T-cell (primary cell): ENCODE measurements at regions not wholly inside any gene's neighbourhood (a gene's known extent, or its start where the extent isn't known, plus 50 kb on each side); places are given as distances from the start of the nearest gene placed in this dataset.
"Not testable (repeated sequence)": the region's sequence is repeated elsewhere in the genome, so short reads cannot be mapped to it uniquely, and the experiment has no call there.

Source experiments
- ATAC-seq, 4 experiments: fragments of 200-7000 bp in 3 of 4; fragments of 150-1000 bp in 1 of 4; cut with Tn5 transposase; replicated peaks in 1 of 4; 1 replicate in 3 of 4; 2 replicates in 1 of 4; pipeline ENCODE4 v1.10.0; 2021; ENCODE audit warnings: moderate library complexity in 3 of 4, mild to moderate bottlenecking in 2 of 4, moderate number of reproducible peaks in 1 of 4
- CTCF ChIA-PET, 2 donors: fragments of 300-600 bp; sonication (Branson Sonifier 250); formaldehyde crosslinking; loops; one replicate each; lab custom pipeline; 2022; ENCODE audit warnings: antibody characterized with exemption in 2 of 2; lab: Charles Lee
- POLR2A ChIA-PET, 2 donors: fragments of 300-600 bp; sonication (Branson Sonifier 250); formaldehyde crosslinking; loops; one replicate each; lab custom pipeline; 2022; ENCODE audit warnings: antibody characterized with exemption in 2 of 2; lab: Charles Lee
- DNase-seq, 35 experiments: peaks; one replicate each; pipeline versions ENCODE4 v3.0.0 to v3.0.0-alpha.2; 2013 to 2023
- H3K27ac ChIP-seq: one replicate; pipeline ENCODE4 v1.5.1; 2013; ENCODE audit warnings: low read length
- H3K27me3 ChIP-seq, 2 experiments: replicated peaks in 1 of 2; 1 replicate in 1 of 2; 2 replicates in 1 of 2; pipeline versions ENCODE4 v1.6.1 to v1.7.0; 2013; ENCODE audit warnings: low read length in 1 of 2, mixed read lengths in 1 of 2; ENCODE audit not compliant: control insufficient read depth in 2 of 2, insufficient read depth in 2 of 2; ENCODE audit errors: extremely low read depth in 1 of 2
- H3K36me3 ChIP-seq, 2 donors: 1 replicate in 1 of 2; 2 replicates in 1 of 2; pipeline versions ENCODE4 v1.6.1 to v1.7.0; 2013; ENCODE audit warnings: low read length in 1 of 2; ENCODE audit not compliant: control insufficient read depth in 2 of 2, insufficient read depth in 1 of 2; ENCODE audit errors: extremely low read depth in 1 of 2
- H3K4me1 ChIP-seq, 2 experiments: 1 replicate in 1 of 2; 2 replicates in 1 of 2; pipeline versions ENCODE4 v1.6.1 to v1.7.0; 2013; ENCODE audit warnings: low read length in 2 of 2, mixed read lengths in 1 of 2; ENCODE audit not compliant: insufficient read depth in 2 of 2, control insufficient read depth in 1 of 2; ENCODE audit errors: extremely low read depth in 1 of 2
- H3K4me3 ChIP-seq, 2 donors: 1 replicate in 1 of 2; 2 replicates in 1 of 2; pipeline versions ENCODE4 v1.5.1 to v1.7.0; 2013; ENCODE audit warnings: mild to moderate bottlenecking in 2 of 2, low read length in 1 of 2, moderate library complexity in 1 of 2; ENCODE audit not compliant: control insufficient read depth in 1 of 2; ENCODE audit errors: extremely low read depth in 1 of 2
- H3K9me3 ChIP-seq: 2 replicates; pipeline ENCODE4 v1.7.0; 2013
- H3K27ac Mint-ChIP-seq, 2 donors: one replicate each; pipeline ENCODE4 v1.8.0; 2020 to 2021; ENCODE audit warnings: mild to moderate bottlenecking in 2 of 2, mixed read lengths in 2 of 2
- H3K27me3 Mint-ChIP-seq, 2 donors: one replicate each; pipeline ENCODE4 v1.8.0; 2021 to 2022; ENCODE audit warnings: mixed read lengths in 2 of 2
- H3K36me3 Mint-ChIP-seq: one replicate; pipeline ENCODE4 v1.8.0; 2021; ENCODE audit warnings: mixed read lengths
- H3K4me1 Mint-ChIP-seq, 3 donors: one replicate each; pipeline ENCODE4 v1.8.0; 2020 to 2022; ENCODE audit warnings: mixed read lengths in 3 of 3, mild to moderate bottlenecking in 1 of 3
- H3K4me3 Mint-ChIP-seq, 3 donors: one replicate each; pipeline ENCODE4 v1.8.0; 2020 to 2022; ENCODE audit warnings: mild to moderate bottlenecking in 3 of 3, mixed read lengths in 3 of 3, moderate library complexity in 3 of 3
- H3K9me3 Mint-ChIP-seq, 3 donors: one replicate each; pipeline ENCODE4 v1.8.0; 2020 to 2022; ENCODE audit warnings: mixed read lengths in 3 of 3
- WGBS: methylation state at CpG from one replicate; pipeline ENCODE4 v1.1.5; 2013; ENCODE audit warnings: missing lambda C conversion rate; ENCODE audit not compliant: insufficient coverage; 5-methylcytosine and 5-hydroxymethylcytosine counted together

DNA sequence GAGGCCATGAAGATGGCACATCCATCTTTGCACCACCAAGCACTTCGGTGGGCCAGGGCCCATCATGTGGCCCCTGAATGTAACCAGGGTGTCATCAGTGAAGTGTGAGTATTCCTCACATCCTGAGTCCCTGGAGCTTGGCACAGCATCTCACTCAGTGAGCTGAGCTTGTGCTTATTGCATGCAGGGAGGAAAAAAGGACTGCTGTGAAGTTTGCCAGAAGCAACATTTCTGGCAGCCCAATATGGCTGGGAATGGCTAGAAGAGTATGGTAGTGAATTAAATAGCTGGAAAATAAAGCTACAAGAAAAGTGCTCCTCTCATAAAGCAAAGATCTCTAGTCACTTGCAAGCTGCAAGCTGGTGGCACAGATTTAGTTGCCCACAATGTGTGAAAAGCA lies 109.3 kb downstream of the TNFSF18 start:
- Histone ChIP-seq H3K27me3 (no peaks in the 10 kb centered on the region), H3K4me1 (no peaks in the 10 kb centered on the region), H3K36me3 (no peaks in the 10 kb centered on the region), H3K9me3 (no peaks in the 10 kb centered on the region), H3K27ac (no peak overlapping the region), H3K4me3 (no peak overlapping the region)
- Mint-ChIP-seq H3K9me3 (peaks cover 0 to 7% (median 3%) of the 10 kb centered on the region in 3 donors), H3K27ac (no peak overlapping the region), H3K4me1 (peaks cover 0 to 4% (median 4%) of the 10 kb centered on the region in 3 donors), H3K36me3 (no peaks in the 10 kb centered on the region), H3K27me3 (no peaks in the 10 kb centered on the region), H3K4me3 (no peak overlapping the region)
- WGBS, result no CpG with 5 or more reads among the region's 1 CpG
- CTCF ChIA-PET, result no interaction called here
- POLR2A ChIA-PET, result no interaction called here
- DNase-seq (no peak), ATAC-seq (no peak)

DNA sequence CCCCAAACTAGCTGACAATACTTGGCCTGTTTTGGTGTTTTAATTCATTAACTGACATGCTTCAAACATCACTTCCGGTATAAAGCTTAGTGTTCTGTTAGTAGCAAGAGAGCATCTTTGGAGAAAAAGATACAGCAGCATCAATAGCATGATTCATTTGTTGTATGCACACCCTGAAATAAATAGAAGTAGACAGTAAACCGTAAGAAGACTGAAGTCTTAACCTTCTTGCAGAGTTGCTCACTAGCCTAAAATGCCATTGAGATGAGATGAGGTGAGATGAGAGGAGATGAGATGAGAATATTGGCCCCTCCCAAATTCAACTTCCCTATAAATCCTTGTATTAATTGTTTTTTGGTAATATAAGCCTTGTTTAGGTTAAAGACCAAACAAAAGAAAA lies 108.8 kb downstream of the TNFSF18 start:
- no CpG with 5 or more reads among the region's 2 CpGs for WGBS
- Histone ChIP-seq H3K27me3 (no peaks in the 10 kb centered on the region), H3K4me3 (no peak overlapping the region), H3K36me3 (no peaks in the 10 kb centered on the region), H3K9me3 (no peaks in the 10 kb centered on the region), H3K4me1 (no peaks in the 10 kb centered on the region), H3K27ac (no peak overlapping the region)
- Mint-ChIP-seq H3K27me3 (no peaks in the 10 kb centered on the region), H3K9me3 (peaks cover 0 to 7% (median 3%) of the 10 kb centered on the region in 3 donors), H3K4me3 (no peak overlapping the region), H3K4me1 (peaks cover 4 to 9% (median 7%) of the 10 kb centered on the region in 3 donors), H3K27ac (no peak overlapping the region), H3K36me3 (no peaks in the 10 kb centered on the region)
- CTCF ChIA-PET, result no interaction called here
- DNase-seq (no peak), ATAC-seq (no peak)
- POLR2A ChIA-PET, result no interaction called here

DNA sequence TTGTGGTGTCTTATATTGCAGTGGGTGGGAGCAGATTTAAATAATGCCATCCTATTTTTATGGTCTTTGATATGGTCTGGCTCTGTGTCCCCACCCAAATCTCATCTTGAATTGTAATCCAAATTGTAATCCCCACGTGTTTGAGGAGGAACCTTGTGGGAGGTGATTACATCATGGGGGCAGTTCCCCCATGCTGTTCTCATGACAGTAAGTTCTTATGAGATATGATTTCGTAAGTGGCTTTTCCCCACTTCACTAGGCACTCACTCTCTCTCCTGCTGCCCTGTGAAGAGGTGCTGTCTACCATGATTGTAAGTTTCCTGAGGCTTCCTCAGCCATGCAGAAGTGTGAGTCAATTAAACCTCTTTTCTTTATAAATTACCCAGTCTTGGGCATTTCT lies 107.6 kb downstream of the TNFSF18 start:
- H3K27me3 Mint-ChIP-seq, POLR2A ChIA-PET, H3K9me3 Mint-ChIP-seq, H3K27ac Mint-ChIP-seq, H3K9me3 ChIP-seq, H3K4me1 ChIP-seq, H3K4me3 Mint-ChIP-seq, H3K27ac ChIP-seq, DNase-seq, CTCF ChIA-PET, H3K27me3 ChIP-seq, H3K4me3 ChIP-seq, H3K36me3 Mint-ChIP-seq, H3K36me3 ChIP-seq, ATAC-seq: not testable (repeated sequence)
- no CpG with 5 or more reads among the region's 2 CpGs for WGBS
- peaks cover 16 to 21% (median 19%) of the 10 kb centered on the region in 3 donors for H3K4me1 Mint-ChIP-seq

DNA sequence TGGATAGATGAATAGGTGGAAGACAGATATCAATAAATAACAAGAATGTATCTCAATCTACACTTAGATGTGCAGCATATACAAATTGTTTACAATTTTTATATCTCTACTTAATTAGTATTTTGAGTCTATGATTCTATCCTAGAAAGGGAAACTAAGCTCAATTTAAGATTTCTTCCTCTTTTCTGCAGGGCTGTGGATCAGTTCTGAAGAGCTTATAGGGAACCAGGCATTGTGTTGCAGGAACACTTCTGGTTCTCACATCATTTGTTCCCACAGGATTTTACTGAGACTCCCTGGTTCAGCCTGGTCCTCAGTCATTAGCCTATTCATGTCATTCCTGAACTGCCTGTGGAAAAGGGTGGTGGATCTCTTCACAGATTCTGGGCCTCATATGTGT lies 105.8 kb downstream of the TNFSF18 start:
- no peaks in the 10 kb centered on the region for H3K9me3 ChIP-seq
- Mint-ChIP-seq H3K4me3 (no peak overlapping the region), H3K9me3 (peaks cover 0 to 7% (median 3%) of the 10 kb centered on the region in 3 donors), H3K36me3 (no peaks in the 10 kb centered on the region), H3K27ac (no peak overlapping the region), H3K27me3 (no peaks in the 10 kb centered on the region), H3K4me1 (peaks cover 19 to 23% (median 21%) of the 10 kb centered on the region in 3 donors)
- ChIA-PET POLR2A (interaction anchor here in 1 of 2 donors (0.6 kb wide), 1 partner anchor 254 kb away, joined by 3 read pairs; no protein-coding TSS in a partner anchor), CTCF (no interaction called here)
- H3K27me3 ChIP-seq, result no peaks in the 10 kb centered on the region
- H3K36me3 ChIP-seq, result no peaks in the 10 kb centered on the region
- H3K4me3 ChIP-seq, result no peak overlapping the region
- H3K4me1 ChIP-seq, result no peaks in the 10 kb centered on the region
- no peak overlapping the region for H3K27ac ChIP-seq
- no peak for DNase-seq
- ATAC-seq, result no peak

DNA sequence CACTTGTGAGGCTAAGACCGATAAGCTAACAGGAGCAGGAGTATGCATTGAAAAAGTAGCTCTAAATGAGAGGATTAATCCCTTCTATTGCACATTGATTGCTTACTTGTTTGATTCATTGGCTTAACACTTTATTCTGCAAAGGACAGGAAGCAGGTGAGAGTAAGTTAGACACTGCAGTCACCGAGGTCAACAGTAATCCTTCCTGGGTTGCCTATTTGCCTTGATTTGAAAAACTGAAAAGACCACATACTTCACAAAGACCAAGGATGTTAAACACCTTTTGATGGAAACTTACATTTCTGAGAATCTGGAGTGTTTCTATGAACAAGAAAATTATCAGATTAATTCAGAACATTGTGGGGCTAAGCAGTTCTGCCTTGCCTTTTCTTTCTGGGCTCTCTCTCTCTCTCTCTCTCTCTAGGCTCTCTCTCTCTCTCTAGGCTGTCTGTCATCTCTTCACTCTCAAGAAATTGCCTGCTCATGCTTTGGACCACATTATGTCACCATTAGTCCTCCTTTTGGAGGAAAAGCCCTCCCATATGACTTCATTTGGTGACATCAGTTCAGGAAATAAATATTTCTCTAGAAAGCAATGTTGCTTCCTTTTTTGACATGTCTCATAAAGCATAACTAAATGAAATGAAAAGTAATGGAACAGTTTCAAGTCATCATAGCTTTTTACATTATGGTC lies 103.8 kb downstream of the TNFSF18 start:
- ChIA-PET POLR2A (interaction anchor here in 1 of 2 donors (0.5 kb wide), 1 partner anchor 54 kb away, joined by 4 read pairs; no protein-coding TSS in a partner anchor), CTCF (interaction anchor here in 1 of 2 donors (0.6 kb wide), 1 partner anchor 566 kb away, joined by 3 read pairs; no protein-coding TSS in a partner anchor)
- Histone ChIP-seq H3K4me1 (no peaks in the 10 kb centered on the region), H3K9me3 (no peaks in the 10 kb centered on the region), H3K4me3 (no peak overlapping the region), H3K27me3 (no peaks in the 10 kb centered on the region), H3K27ac (no peak overlapping the region), H3K36me3 (no peaks in the 10 kb centered on the region)
- Mint-ChIP-seq H3K27me3 (no peaks in the 10 kb centered on the region), H3K4me3 (no peak overlapping the region), H3K9me3 (peaks cover 0 to 7% (median 3%) of the 10 kb centered on the region in 3 donors), H3K4me1 (peaks cover 19 to 24% (median 21%) of the 10 kb centered on the region in 3 donors), H3K27ac (peak overlapping the region; percentile 71 to 84), H3K36me3 (no peaks in the 10 kb centered on the region)
- 100% methylated on average over 1 of the region's 2 CpGs for WGBS
- DNase-seq, result no peak
- peak in 1 of 4 experiments; percentile 49 for ATAC-seq

DNA sequence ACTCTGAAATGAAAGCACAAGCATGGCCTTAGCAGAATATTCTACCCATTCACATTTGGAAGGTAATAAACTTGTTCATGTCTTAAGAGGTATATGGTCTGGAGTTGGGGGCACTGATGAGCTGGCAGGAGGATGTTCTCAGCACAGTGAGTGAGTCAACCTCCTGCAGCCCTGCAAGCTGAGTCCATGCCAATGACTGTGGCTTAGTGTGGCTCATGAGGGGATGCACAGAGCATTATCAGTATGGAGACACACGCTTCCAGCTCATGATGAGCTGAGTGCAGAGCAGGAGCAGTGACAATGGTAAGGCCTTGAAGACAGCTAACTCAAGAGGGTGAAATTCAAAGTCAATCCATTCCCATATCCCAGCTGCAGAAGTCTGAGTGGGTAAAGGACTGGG lies 102.3 kb downstream of the TNFSF18 start:
- Mint-ChIP-seq H3K36me3 (no peaks in the 10 kb centered on the region), H3K4me1 (peaks cover 19 to 30% (median 21%) of the 10 kb centered on the region in 3 donors), H3K27me3 (no peaks in the 10 kb centered on the region), H3K27ac (no peak overlapping the region), H3K9me3 (peaks cover 0 to under 1% (median 0%) of the 10 kb centered on the region in 3 donors), H3K4me3 (no peak overlapping the region)
- ChIA-PET CTCF (no interaction called here), POLR2A (no interaction called here)
- no peak for DNase-seq
- Histone ChIP-seq H3K9me3 (no peaks in the 10 kb centered on the region), H3K4me3 (no peak overlapping the region), H3K27me3 (no peaks in the 10 kb centered on the region), H3K36me3 (no peaks in the 10 kb centered on the region), H3K27ac (no peak overlapping the region), H3K4me1 (no peaks in the 10 kb centered on the region)
- WGBS, result no CpG with 5 or more reads among the region's 1 CpG
- ATAC-seq, result peak in 3 of 4 experiments; percentile 45 to 63 (median 63)
